ENCODE measurements at regions not wholly inside any gene's neighbourhood (a gene's known extent, or its start where the extent isn't known, plus 50 kb on each side); places are given as distances from the start of the nearest gene placed in this dataset.

DNA sequence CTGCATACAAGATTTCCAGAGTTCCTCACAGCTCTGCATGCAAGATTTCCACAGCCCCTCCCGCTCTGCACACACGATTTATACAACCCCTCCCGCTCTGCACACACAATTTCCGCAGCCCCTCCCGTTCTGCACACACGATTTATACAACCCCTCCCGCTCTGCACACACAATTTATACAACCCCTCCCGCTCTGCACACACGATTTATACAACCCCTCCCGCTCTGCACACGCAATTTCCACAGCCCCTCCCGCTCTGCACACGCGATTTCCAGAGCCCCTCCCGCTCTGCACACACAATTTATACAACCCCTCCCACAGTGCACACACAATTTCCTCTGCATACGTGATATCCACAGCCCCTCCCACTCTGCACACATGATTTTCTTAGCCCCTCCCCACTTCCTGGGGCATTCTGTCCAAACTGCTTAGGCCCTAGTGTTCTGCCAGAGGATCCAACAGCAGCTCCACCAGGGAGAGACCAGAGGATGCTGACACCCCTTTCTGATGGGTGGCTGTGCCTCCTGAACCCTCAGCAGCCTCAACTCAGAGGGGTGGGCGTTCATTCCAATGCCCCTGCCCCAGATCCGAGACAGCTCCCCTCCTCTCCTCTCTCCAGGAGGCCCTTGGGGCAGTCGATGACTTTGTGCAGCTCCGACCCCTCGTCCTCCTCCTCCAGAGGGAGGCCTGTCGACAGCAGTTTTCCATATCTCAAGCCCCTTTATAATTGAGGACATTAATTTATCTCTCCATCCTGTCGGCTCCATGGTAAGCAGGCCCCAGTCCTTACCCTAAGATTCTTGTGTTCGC lies 671.7 kb downstream of the BRD1 start:
- 51% methylated on average over 10 of the region's 24 CpGs; no CpG with 5 or more reads in 1 of the 2 experiments for WGBS, 2 experiments (ENCODE audit: extremely low coverage in 2 of 2, insufficient read length in 1 of 2)
- H3K27me3 ChIP-seq (ENCODE audit: control insufficient read depth, insufficient read depth, low read length) = no peaks in the 10 kb centered on the region
- H3K23ac ChIP-seq (ENCODE audit: low read depth, low read length) = no peak overlapping the region
- H2BK20ac ChIP-seq (ENCODE audit: low read depth, low read length) = no peak overlapping the region
- H3K9me3 ChIP-seq (ENCODE audit: control insufficient read depth, insufficient read depth, low read length) = peaks cover 67% of the 10 kb centered on the region
- H3K18ac ChIP-seq (ENCODE audit: low read depth, low read length) = no peak overlapping the region
- BruUV-seq (replicated peaks) = no TSS peak
- no peak overlapping the region for H3K4me2 ChIP-seq (ENCODE audit: low read depth, low read length)
- no peak overlapping the region for H2BK15ac ChIP-seq (ENCODE audit: low read depth, low read length)
- no peak overlapping the region for H2BK120ac ChIP-seq (ENCODE audit: low read depth, low read length)
- H3K4me3 ChIP-seq (ENCODE audit: insufficient read depth, low read depth, low read length) = no peak overlapping the region
- H3K4ac ChIP-seq (ENCODE audit: low read depth, low read length) = no peak overlapping the region
- no peak overlapping the region for H3K56ac ChIP-seq (ENCODE audit: extremely low read depth, insufficient read depth, low read length)
- H4K8ac ChIP-seq (ENCODE audit: low read depth in 2 of 2, low read length in 2 of 2) = no peak overlapping the region
- dilution Hi-C loops (cut with HindIII; ENCODE audit: low sequenced_read_pairs, unreplicated experiment) (no loop called here), intact Hi-C loops (cut with micrococcal nuclease) (no loop called here), in situ Hi-C loops (cut with MboI; ENCODE audit: low sequenced_read_pairs) (no loop called here)
- ATAC-seq (ENCODE audit: low read depth) (no peak), DNase-seq (no peak)
- H4K20me1 ChIP-seq (ENCODE audit: insufficient read depth, low read length) = no peaks in the 10 kb centered on the region
- CTCF ChIA-PET = no interaction called here
- POLR2A ChIA-PET (ENCODE audit: unreplicated experiment) = no interaction called here
- no peak overlapping the region for H4K91ac ChIP-seq (ENCODE audit: insufficient read depth, low read depth, low read length)
- H2AFZ ChIP-seq (replicated peaks; ENCODE audit: low read length, poor library complexity) = no peak overlapping the region
- H3K4me1 ChIP-seq (ENCODE audit: control insufficient read depth, insufficient read depth, low read length) = no peaks in the 10 kb centered on the region
- TF ChIP-seq USF2 (IDR thresholded peaks at IDR 0.05; ENCODE audit: low read depth, low read length) = no peak
- no peak for TF ChIP-seq CHD1 (IDR thresholded peaks at IDR 0.05; ENCODE audit: low read depth, low read length)
- no peak for TF ChIP-seq NFE2L2 (IDR thresholded peaks at IDR 0.05; ENCODE audit: low read depth, low read length)
- TF ChIP-seq POLR2A (IDR thresholded peaks at IDR 0.05; ENCODE audit: low read depth, low read length) = no peak
- no peak for TF ChIP-seq MXI1 (IDR thresholded peaks at IDR 0.05; ENCODE audit: borderline replicate concordance, low read depth, low read length)
- no peak for TF ChIP-seq CEBPB (IDR thresholded peaks at IDR 0.05; ENCODE audit: low read depth, low read length)
- no peak for TF ChIP-seq RAD21 (IDR thresholded peaks at IDR 0.05; ENCODE audit: low read length)
- no peak for TF ChIP-seq FOS (IDR thresholded peaks at IDR 0.05; ENCODE audit: low read depth, low read length)
- TF ChIP-seq MAFK (IDR thresholded peaks at IDR 0.05; ENCODE audit: low read depth, low read length) = no peak
- no peak for TF ChIP-seq RCOR1 (IDR thresholded peaks at IDR 0.05; ENCODE audit: insufficient replicate concordance, low read length)
- no peak for TF ChIP-seq MAZ (IDR thresholded peaks at IDR 0.05; ENCODE audit: borderline replicate concordance, low read depth, low read length)
- TF ChIP-seq, protein P1, sequence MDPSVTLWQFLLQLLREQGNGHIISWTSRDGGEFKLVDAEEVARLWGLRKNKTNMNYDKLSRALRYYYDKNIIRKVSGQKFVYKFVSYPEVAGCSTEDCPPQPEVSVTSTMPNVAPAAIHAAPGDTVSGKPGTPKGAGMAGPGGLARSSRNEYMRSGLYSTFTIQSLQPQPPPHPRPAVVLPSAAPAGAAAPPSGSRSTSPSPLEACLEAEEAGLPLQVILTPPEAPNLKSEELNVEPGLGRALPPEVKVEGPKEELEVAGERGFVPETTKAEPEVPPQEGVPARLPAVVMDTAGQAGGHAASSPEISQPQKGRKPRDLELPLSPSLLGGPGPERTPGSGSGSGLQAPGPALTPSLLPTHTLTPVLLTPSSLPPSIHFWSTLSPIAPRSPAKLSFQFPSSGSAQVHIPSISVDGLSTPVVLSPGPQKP (IDR thresholded peaks at IDR 0.05; ENCODE audit: borderline replicate concordance, low read depth, low read length) = no peak
- TF ChIP-seq RFX5 (IDR thresholded peaks at IDR 0.05; ENCODE audit: low read depth, low read length) = no peak
- TF ChIP-seq, protein P2, sequence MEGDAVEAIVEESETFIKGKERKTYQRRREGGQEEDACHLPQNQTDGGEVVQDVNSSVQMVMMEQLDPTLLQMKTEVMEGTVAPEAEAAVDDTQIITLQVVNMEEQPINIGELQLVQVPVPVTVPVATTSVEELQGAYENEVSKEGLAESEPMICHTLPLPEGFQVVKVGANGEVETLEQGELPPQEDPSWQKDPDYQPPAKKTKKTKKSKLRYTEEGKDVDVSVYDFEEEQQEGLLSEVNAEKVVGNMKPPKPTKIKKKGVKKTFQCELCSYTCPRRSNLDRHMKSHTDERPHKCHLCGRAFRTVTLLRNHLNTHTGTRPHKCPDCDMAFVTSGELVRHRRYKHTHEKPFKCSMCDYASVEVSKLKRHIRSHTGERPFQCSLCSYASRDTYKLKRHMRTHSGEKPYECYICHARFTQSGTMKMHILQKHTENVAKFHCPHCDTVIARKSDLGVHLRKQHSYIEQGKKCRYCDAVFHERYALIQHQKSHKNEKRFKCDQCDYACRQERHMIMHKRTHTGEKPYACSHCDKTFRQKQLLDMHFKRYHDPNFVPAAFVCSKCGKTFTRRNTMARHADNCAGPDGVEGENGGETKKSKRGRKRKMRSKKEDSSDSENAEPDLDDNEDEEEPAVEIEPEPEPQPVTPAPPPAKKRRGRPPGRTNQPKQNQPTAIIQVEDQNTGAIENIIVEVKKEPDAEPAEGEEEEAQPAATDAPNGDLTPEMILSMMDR (conservative IDR thresholded peaks at IDR 0.05; ENCODE audit: low read depth, low read length) = no peak
- no peak for TF ChIP-seq SMC3 (IDR thresholded peaks at IDR 0.05; ENCODE audit: low read depth, low read length)
- no peak for TF ChIP-seq BHLHE40 (IDR thresholded peaks at IDR 0.05; ENCODE audit: low read depth, low read length)
- no peaks in the 10 kb centered on the region for H3K79me1 ChIP-seq (ENCODE audit: low read depth in 1 of 2, low read length in 2 of 2)
- H3K14ac ChIP-seq (replicated peaks; ENCODE audit: low read depth, low read length) = no peak overlapping the region
- H3K9me1 ChIP-seq (ENCODE audit: insufficient read depth, low read length) = no peaks in the 10 kb centered on the region
- no peak overlapping the region for H2AK9ac ChIP-seq (replicated peaks; ENCODE audit: low read depth, low read length, poor library complexity)
- no peak overlapping the region for H2BK5ac ChIP-seq (ENCODE audit: low read depth, low read length, poor library complexity, severe bottlenecking)
- H2AK5ac ChIP-seq (ENCODE audit: low read depth, low read length) = no peak overlapping the region
- no peak overlapping the region for H4K5ac ChIP-seq (ENCODE audit: low read depth, low read length)
- H3K27ac ChIP-seq (ENCODE audit: insufficient read depth, low read length) = no peak overlapping the region
- no peak overlapping the region for H3K9ac ChIP-seq (ENCODE audit: low read depth, low read length)
- H3K36me3 ChIP-seq (ENCODE audit: control insufficient read depth, insufficient read depth, low read length) = no peaks in the 10 kb centered on the region

Data from IMR-90 (cell line).